Prostate gland (tissue), 2 donors: ENCODE measurements at regions not wholly inside any gene's neighbourhood (a gene's known extent, or its start where the extent isn't known, plus 50 kb on each side); places are given as distances from the start of the nearest gene placed in this dataset.

Experiments used
- CTCF ChIP-seq, 4 experiments: fragments of 200-600 bp in 2 of 4; fragments of 450-650 bp in 2 of 4; sonication (generic) in 2 of 4; IDR thresholded peaks; 1 replicate in 3 of 4; 2 replicates in 1 of 4; pipeline ENCODE4 v1.5.1; 2016 to 2019; ENCODE audit warnings: antibody characterized with exemption in 4 of 4, mild to moderate bottlenecking in 2 of 4, moderate library complexity in 2 of 4
- POLR2A ChIP-seq: fragments of 450-650 bp; IDR thresholded peaks from one replicate; pipeline ENCODE4 v1.6.1; 2016; ENCODE audit warnings: antibody characterized with exemption, mild to moderate bottlenecking
- POLR2AphosphoS5 ChIP-seq: sonication (generic); formaldehyde crosslinking; IDR thresholded peaks from one replicate; pipeline ENCODE4 v1.6.1; 2017; ENCODE audit warnings: antibody characterized with exemption

- TF ChIP-seq CTCF (IDR thresholded peaks at IDR 0.05) (no peak), POLR2AphosphoS5 (no peak), POLR2A (no peak)
Measured at GRCh38 chr11:8828580-8829361, 82.2 kb upstream of the AKIP1 start.
